Testis (tissue), 2 donors: ENCODE measurements at regions not wholly inside any gene's neighbourhood (a gene's known extent, or its start where the extent isn't known, plus 50 kb on each side); places are given as distances from the start of the nearest gene placed in this dataset.
"Not testable (repeated sequence)": the region's sequence is repeated elsewhere in the genome, so short reads cannot be mapped to it uniquely, and the experiment has no call there.

Source experiments
- DNase-seq: peaks from one replicate; pipeline ENCODE4 v3.0.0-alpha.2; 2019
- H3K27ac ChIP-seq, 2 donors: fragments of 200-600 bp; sonication (generic); one replicate each; pipeline ENCODE4 v1.5.1; 2019
- H3K27me3 ChIP-seq: fragments of 200-600 bp; sonication (generic); one replicate; pipeline ENCODE4 v1.5.1; 2019
- H3K36me3 ChIP-seq: fragments of 200-600 bp; sonication (generic); one replicate; pipeline ENCODE4 v1.5.1; 2017; ENCODE audit warnings: low read depth; ENCODE audit errors: missing control alignments
- H3K4me1 ChIP-seq: fragments of 200-600 bp; sonication (generic); one replicate; pipeline ENCODE4 v1.5.1; 2019
- H3K4me3 ChIP-seq, 2 donors: fragments of 200-600 bp; sonication (generic); one replicate each; pipeline ENCODE4 v1.5.1; 2017 to 2019
- H3K9me3 ChIP-seq: fragments of 200-600 bp; sonication (generic); one replicate; pipeline ENCODE4 v1.5.1; 2017
- POLR2A ChIP-seq: fragments of 450-650 bp; IDR thresholded peaks from one replicate; pipeline ENCODE4 v1.6.1; 2017; ENCODE audit warnings: antibody characterized with exemption, mild to moderate bottlenecking, moderate library complexity
- WGBS, 2 donors: methylation state at CpG; one replicate each; pipeline ENCODE4 v1.1.5; 2018; 5-methylcytosine and 5-hydroxymethylcytosine counted together
- intact Hi-C: fragments of 100-400 bp; cut with DNase I; formaldehyde crosslinking; loops from one replicate; pipeline ENCODE4 v1.15.1; 2023; ENCODE audit warnings: low total_unique reads
- TF ChIP-seq, protein P1 (sequence below), 3 experiments: fragments of 450-650 bp in 2 of 3; fragments of 200-600 bp in 1 of 3; sonication (generic) in 1 of 3; IDR thresholded peaks; one replicate each; pipeline ENCODE4 v1.5.1; 2016 to 2019; ENCODE audit warnings: antibody characterized with exemption in 3 of 3, mild to moderate bottlenecking in 2 of 3, moderate library complexity in 1 of 3

DNA sequence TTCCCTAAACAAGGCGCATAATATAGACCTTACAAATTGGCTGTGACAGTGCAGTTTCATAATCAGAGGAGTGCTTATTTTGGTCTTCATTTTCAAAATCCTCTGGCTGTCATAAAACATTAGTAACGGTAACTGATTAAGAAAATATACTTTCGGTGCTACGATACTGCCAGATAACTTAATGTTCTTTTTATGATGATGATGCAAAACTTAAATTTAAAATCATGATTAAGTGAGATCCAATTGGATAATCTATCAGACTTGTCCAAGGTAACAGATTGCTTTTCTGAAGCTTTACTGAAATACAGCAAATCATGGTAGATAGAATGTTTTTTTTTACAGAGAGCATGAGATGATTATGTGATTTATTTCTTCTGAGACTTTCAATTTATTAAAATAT is 364.2 kb upstream of the CNTN3 start:
- WGBS, 2 donors, result 81 to 83% methylated on average over 4 of the region's 4 CpGs

DNA sequence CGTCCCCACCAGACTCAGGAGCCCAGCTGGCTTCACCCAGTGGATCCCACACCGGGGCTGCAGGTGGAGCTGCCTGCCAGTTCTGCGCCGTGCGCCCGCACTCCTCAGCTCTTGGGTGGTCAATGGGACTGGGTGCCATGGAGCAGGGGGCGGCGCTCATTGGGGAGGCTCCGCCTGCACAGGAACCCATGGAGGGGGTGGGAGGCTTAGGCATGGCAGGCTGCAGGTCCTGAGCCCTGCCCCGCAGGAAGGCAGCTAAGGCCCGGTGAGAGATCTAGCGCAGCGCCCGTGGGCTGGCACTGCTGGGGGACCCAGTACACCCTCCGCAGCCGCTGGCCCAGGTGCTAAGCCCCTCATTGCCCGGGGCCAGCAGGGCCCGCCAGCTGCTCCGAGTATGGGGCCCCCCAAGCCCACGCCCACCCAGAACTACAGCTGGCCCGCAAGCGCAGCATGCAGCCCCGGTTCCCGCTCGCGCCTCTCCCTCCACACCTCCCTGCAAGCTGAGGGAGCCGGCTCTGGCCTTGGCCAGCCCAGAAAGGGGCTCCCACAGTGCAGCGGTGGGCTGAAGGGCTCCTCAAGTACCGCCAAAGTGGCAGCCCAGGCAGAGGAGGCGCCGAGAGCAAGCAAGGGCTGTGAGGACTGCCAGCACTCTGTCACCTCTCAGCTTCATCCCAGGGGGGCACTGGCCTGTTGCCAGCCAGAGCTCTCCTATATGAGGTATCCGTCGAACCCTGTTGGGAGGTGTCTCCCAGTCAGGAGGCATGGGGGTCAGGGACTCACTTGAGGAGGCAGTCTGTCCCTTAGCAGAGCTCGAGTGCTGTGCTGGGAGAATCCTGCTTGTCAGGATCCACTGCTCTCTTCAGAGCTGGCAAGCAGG is 370.8 kb upstream of the CNTN3 start:
- 78 to 87% methylated on average over 7 to 26 of the region's 34 CpGs for WGBS, 2 donors
- H3K27ac ChIP-seq, H3K9me3 ChIP-seq, DNase-seq, intact Hi-C loops, H3K4me1 ChIP-seq, H3K4me3 ChIP-seq, H3K36me3 ChIP-seq, H3K27me3 ChIP-seq: not testable (repeated sequence)

More for the DNA sequence above, 364.2 kb upstream of the CNTN3 start:
- Histone ChIP-seq H3K36me3 (no peaks in the 10 kb centered on the region), H3K4me3 (no peak overlapping the region), H3K27me3 (no peaks in the 10 kb centered on the region), H3K4me1 (no peaks in the 10 kb centered on the region), H3K27ac (no peak overlapping the region), H3K9me3 (no peaks in the 10 kb centered on the region)
- DNase-seq, result no peak
- TF ChIP-seq POLR2A, result no peak
- TF ChIP-seq, protein P1, sequence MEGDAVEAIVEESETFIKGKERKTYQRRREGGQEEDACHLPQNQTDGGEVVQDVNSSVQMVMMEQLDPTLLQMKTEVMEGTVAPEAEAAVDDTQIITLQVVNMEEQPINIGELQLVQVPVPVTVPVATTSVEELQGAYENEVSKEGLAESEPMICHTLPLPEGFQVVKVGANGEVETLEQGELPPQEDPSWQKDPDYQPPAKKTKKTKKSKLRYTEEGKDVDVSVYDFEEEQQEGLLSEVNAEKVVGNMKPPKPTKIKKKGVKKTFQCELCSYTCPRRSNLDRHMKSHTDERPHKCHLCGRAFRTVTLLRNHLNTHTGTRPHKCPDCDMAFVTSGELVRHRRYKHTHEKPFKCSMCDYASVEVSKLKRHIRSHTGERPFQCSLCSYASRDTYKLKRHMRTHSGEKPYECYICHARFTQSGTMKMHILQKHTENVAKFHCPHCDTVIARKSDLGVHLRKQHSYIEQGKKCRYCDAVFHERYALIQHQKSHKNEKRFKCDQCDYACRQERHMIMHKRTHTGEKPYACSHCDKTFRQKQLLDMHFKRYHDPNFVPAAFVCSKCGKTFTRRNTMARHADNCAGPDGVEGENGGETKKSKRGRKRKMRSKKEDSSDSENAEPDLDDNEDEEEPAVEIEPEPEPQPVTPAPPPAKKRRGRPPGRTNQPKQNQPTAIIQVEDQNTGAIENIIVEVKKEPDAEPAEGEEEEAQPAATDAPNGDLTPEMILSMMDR (IDR thresholded peaks at IDR 0.05), result no peak
- intact Hi-C loops, result no loop called here

DNA sequence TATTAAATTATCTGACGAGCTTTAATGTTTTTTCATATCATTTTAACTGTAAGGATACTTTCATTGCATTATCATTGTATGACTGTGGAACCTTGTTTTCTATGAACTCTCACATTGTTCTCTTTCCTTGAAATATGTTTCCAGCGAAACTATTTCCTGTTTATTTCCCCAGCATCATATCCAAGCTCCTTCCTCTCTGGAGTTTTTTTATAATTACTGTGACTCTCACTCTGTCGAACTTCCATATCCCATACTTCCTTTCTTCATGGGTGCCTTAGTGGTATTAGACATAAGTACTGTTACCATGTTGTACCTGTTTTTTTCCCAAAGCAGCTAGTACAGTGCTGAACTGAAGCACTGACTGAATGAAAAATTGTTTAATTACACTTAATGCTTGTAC is 373.6 kb upstream of the CNTN3 start:
- no peaks in the 10 kb centered on the region for H3K27me3 ChIP-seq
- H3K27ac ChIP-seq, result no peak overlapping the region
- DNase-seq, result no peak
- 49 to 61% methylated on average over 3 of the region's 3 CpGs for WGBS, 2 donors
- no peaks in the 10 kb centered on the region for H3K4me1 ChIP-seq
- TF ChIP-seq, protein P1 (IDR thresholded peaks at IDR 0.05), result no peak
- TF ChIP-seq POLR2A, result no peak
- no peak overlapping the region for H3K4me3 ChIP-seq
- intact Hi-C loops, result no loop called here
- H3K9me3 ChIP-seq, result no peaks in the 10 kb centered on the region
- no peaks in the 10 kb centered on the region for H3K36me3 ChIP-seq

DNA sequence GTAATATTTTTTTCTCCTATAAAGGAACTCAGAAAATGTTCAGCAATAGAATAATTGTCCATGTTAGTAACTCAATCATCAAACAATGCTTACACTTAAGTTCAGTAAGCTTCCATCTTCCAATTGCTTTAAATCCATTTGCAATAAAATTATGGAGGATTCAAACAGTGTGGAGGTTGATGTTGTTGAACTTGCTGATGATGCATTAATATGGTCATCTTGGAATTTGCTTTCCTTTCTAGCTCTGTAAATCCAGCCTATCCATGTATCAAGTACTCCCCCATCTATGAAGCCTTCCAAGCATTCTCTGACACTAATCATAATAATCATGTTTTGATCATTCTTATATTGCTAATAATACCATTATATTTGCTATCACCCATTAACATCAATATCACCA is 378.4 kb upstream of the CNTN3 start:
- Histone ChIP-seq H3K36me3 (no peaks in the 10 kb centered on the region), H3K27me3 (no peaks in the 10 kb centered on the region), H3K27ac (no peak overlapping the region), H3K9me3 (no peaks in the 10 kb centered on the region), H3K4me1 (no peaks in the 10 kb centered on the region), H3K4me3 (no peak overlapping the region)
- no peak for DNase-seq
- TF ChIP-seq POLR2A, result no peak
- intact Hi-C loops, result no loop called here

DNA sequence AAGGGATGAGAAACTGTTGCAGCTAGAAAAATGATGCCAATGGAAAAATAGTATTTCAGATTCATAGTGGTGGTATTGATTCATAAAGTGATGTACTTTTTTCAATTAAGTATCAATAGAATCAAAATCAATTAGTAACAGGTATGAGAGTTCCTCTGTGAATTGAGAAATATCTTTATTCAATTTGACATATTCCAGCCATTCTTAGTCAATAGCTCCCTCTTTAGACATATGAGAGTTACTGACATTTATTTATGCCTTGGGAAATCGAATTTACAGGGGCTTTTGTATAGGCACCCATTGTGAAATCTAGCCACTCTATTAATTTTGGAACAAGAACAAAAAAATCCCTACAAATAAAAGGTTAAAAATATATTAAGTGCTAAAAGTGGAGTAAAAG is 386.9 kb upstream of the CNTN3 start:
- DNase-seq, result no peak
- Histone ChIP-seq H3K27me3 (no peaks in the 10 kb centered on the region), H3K27ac (no peak overlapping the region), H3K4me1 (no peaks in the 10 kb centered on the region), H3K4me3 (no peak overlapping the region), H3K36me3 (no peaks in the 10 kb centered on the region), H3K9me3 (no peaks in the 10 kb centered on the region)
- 26 to 28% methylated on average over 1 of the region's 1 CpG for WGBS, 2 donors
- intact Hi-C loops, result no loop called here
- TF ChIP-seq POLR2A, result no peak
- TF ChIP-seq, protein P1 (IDR thresholded peaks at IDR 0.05), result no peak
